H9 (cell line): ENCODE measurements at regions not wholly inside any gene's neighbourhood (a gene's known extent, or its start where the extent isn't known, plus 50 kb on each side); places are given as distances from the start of the nearest gene placed in this dataset.

Experiments
- DNase-seq: peaks from one replicate; pipeline ENCODE4 v3.0.0-alpha.2; 2017
- H2AFZ ChIP-seq: one replicate; pipeline ENCODE4 v1.6.1; 2013; ENCODE audit warnings: mild to moderate bottlenecking, low read length, control low read depth, moderate library complexity
- H2AK5ac ChIP-seq: 2 replicates; pipeline ENCODE4 v1.6.1; 2013; ENCODE audit warnings: low read length, control low read depth, mixed read lengths; ENCODE audit not compliant: insufficient read length
- H2BK120ac ChIP-seq: one replicate; pipeline ENCODE4 v1.6.1; 2013; ENCODE audit warnings: low read depth, mild to moderate bottlenecking, low read length, control low read depth, inconsistent platforms; ENCODE audit not compliant: poor library complexity, severe bottlenecking
- H2BK12ac ChIP-seq: 2 replicates; pipeline ENCODE4 v1.6.1; 2013; ENCODE audit warnings: low read length, control low read depth, mixed read lengths, low read depth; ENCODE audit not compliant: insufficient read length
- H2BK15ac ChIP-seq: 2 replicates; pipeline ENCODE4 v1.6.1; 2013; ENCODE audit warnings: low read depth, low read length, control low read depth
- H2BK20ac ChIP-seq: one replicate; pipeline ENCODE4 v1.6.1; 2013; ENCODE audit warnings: low read depth, mild to moderate bottlenecking, low read length, control low read depth, inconsistent platforms; ENCODE audit not compliant: poor library complexity, severe bottlenecking
- H2BK5ac ChIP-seq: 2 replicates; pipeline ENCODE4 v1.6.1; 2013; ENCODE audit warnings: low read length, control low read depth, mixed read lengths; ENCODE audit not compliant: insufficient read length
- H3K14ac ChIP-seq: 2 replicates; pipeline ENCODE4 v1.6.1; 2013; ENCODE audit warnings: low read length, control low read depth; ENCODE audit not compliant: insufficient read depth
- H3K18ac ChIP-seq: 2 replicates; pipeline ENCODE4 v1.6.1; 2013; ENCODE audit warnings: low read depth, mild to moderate bottlenecking, mixed read lengths, low read length, control low read depth; ENCODE audit not compliant: insufficient read length
- H3K23ac ChIP-seq: 2 replicates; pipeline ENCODE4 v1.6.1; 2013; ENCODE audit warnings: low read length, control low read depth, mixed read lengths, low read depth; ENCODE audit not compliant: insufficient read length
- H3K23me2 ChIP-seq: 2 replicates; pipeline ENCODE4 v1.6.1; 2013; ENCODE audit warnings: low read depth, mild to moderate bottlenecking, mixed read lengths, low read length, control low read depth; ENCODE audit not compliant: insufficient read length, poor library complexity, severe bottlenecking
- H3K27ac ChIP-seq: 2 replicates; pipeline ENCODE4 v1.5.1; 2013; ENCODE audit warnings: low read length, control low read depth, mixed read lengths, low read depth; ENCODE audit not compliant: insufficient read length
- H3K27me3 ChIP-seq: 2 replicates; pipeline ENCODE4 v1.6.1; 2013; ENCODE audit warnings: low read length, control low read depth, inconsistent platforms; ENCODE audit not compliant: insufficient read depth
- H3K4ac ChIP-seq: 2 replicates; pipeline ENCODE4 v1.6.1; 2013; ENCODE audit warnings: low read depth, mild to moderate bottlenecking, control low read depth, inconsistent platforms, low read length, moderate library complexity
- H3K4me1 ChIP-seq: 2 replicates; pipeline ENCODE4 v1.6.1; 2013; ENCODE audit warnings: low read length, control low read depth, inconsistent platforms; ENCODE audit not compliant: insufficient read depth
- H3K4me2 ChIP-seq: 2 replicates; pipeline ENCODE4 v1.6.1; 2013; ENCODE audit warnings: low read length, control low read depth, mixed read lengths; ENCODE audit not compliant: insufficient read length, insufficient read depth
- H3K56ac ChIP-seq: 2 replicates; pipeline ENCODE4 v1.6.1; 2013; ENCODE audit warnings: low read depth, mild to moderate bottlenecking, mixed read lengths, low read length, control low read depth; ENCODE audit not compliant: insufficient read length
- H3K79me1 ChIP-seq: 2 replicates; pipeline ENCODE4 v1.6.1; 2013; ENCODE audit warnings: low read depth, mild to moderate bottlenecking, moderate library complexity, low read length, control low read depth, inconsistent platforms; ENCODE audit not compliant: insufficient read depth, poor library complexity, severe bottlenecking
- H3K79me2 ChIP-seq: 2 replicates; pipeline ENCODE4 v1.6.1; 2013; ENCODE audit warnings: low read length, control low read depth, inconsistent platforms; ENCODE audit not compliant: insufficient read depth
- H3K9ac ChIP-seq: 2 replicates; pipeline ENCODE4 v1.6.1; 2013; ENCODE audit warnings: low read length, control low read depth, mixed read lengths; ENCODE audit not compliant: insufficient read length; ENCODE audit errors: extremely low read depth
- H3K9me3 ChIP-seq: one replicate; pipeline ENCODE4 v1.6.1; 2013; ENCODE audit warnings: low read depth, low read length, inconsistent platforms; ENCODE audit not compliant: control insufficient read depth
- H3T11ph ChIP-seq: one replicate; pipeline ENCODE4 v1.6.1; 2013; ENCODE audit warnings: mild to moderate bottlenecking, low read length, control low read depth, inconsistent platforms
- H4K20me1 ChIP-seq: one replicate; pipeline ENCODE4 v1.6.1; 2013; ENCODE audit not compliant: control insufficient read depth, insufficient read length, insufficient read depth
- H4K5ac ChIP-seq: 2 replicates; pipeline ENCODE4 v1.6.1; 2013; ENCODE audit warnings: low read depth, mild to moderate bottlenecking, mixed read lengths, low read length, control low read depth; ENCODE audit not compliant: insufficient read length
- H4K8ac ChIP-seq: replicated peaks from 2 replicates; pipeline ENCODE4 v1.6.1; 2013; ENCODE audit warnings: low read length, control low read depth, mixed read lengths, low read depth; ENCODE audit not compliant: insufficient read length
- H4K91ac ChIP-seq: 2 replicates; pipeline ENCODE4 v1.6.1; 2013; ENCODE audit warnings: low read depth, mild to moderate bottlenecking, moderate library complexity, mixed read lengths, low read length, control low read depth; ENCODE audit not compliant: insufficient read length
- H3K27ac Mint-ChIP-seq, 3 experiments: 2 replicates in 2 of 3; 3 replicates in 1 of 3; pipeline ENCODE4 v1.8.0; 2020 to 2021; ENCODE audit warnings: mixed read lengths in 3 of 3, mild to moderate bottlenecking in 1 of 3, moderate library complexity in 1 of 3
- H3K27me3 Mint-ChIP-seq: 2 replicates; pipeline ENCODE4 v1.8.0; 2021; ENCODE audit warnings: low read depth, mild to moderate bottlenecking, moderate library complexity, mixed read lengths
- H3K36me3 Mint-ChIP-seq, 3 experiments: 2 replicates in 2 of 3; 3 replicates in 1 of 3; pipeline ENCODE4 v1.8.0; 2020 to 2021; ENCODE audit warnings: low read depth in 3 of 3, mixed read lengths in 3 of 3; ENCODE audit not compliant: insufficient read depth in 1 of 3
- H3K4me1 Mint-ChIP-seq, 2 experiments: 2 replicates each; pipeline ENCODE4 v1.8.0; 2020; ENCODE audit warnings: mixed read lengths in 2 of 2
- H3K4me3 Mint-ChIP-seq, 2 experiments: 2 replicates in 1 of 2; 3 replicates in 1 of 2; pipeline ENCODE4 v1.8.0; 2020 to 2021; ENCODE audit warnings: mild to moderate bottlenecking in 2 of 2, mixed read lengths in 2 of 2, moderate library complexity in 1 of 2
- H3K9me3 Mint-ChIP-seq, 2 experiments: 2 replicates in 1 of 2; 3 replicates in 1 of 2; pipeline ENCODE4 v1.8.0; 2020; ENCODE audit warnings: mild to moderate bottlenecking in 2 of 2, mixed read lengths in 2 of 2, moderate library complexity in 1 of 2
- WGBS: extraction: QIAGEN DNeasy Blood & Tissue Kit; methylation state at CpG from one replicate; pipeline ENCODE4 v1.1.7; 2013; ENCODE audit warnings: missing lambda C conversion rate, low lambda C conversion rate, mixed read lengths; ENCODE audit not compliant: insufficient read length; ENCODE audit errors: extremely low coverage; 5-methylcytosine and 5-hydroxymethylcytosine counted together
- TF ChIP-seq, protein P1 (sequence below): fragments of 200-600 bp; sonication (generic); conservative IDR thresholded peaks from 3 replicates; pipeline ENCODE4 v1.8.0; 2021; ENCODE audit warnings: antibody characterized with exemption, mild to moderate bottlenecking

GRCh38 chr5:97476852-97477534, 293.9 kb upstream of the RIOK2 start:
- Histone ChIP-seq H3K79me1 (no peaks in the 10 kb centered on the region), H3K4me2 (no peak overlapping the region), H3K9ac (no peak overlapping the region), H2AFZ (no peak overlapping the region), H2BK15ac (no peak overlapping the region), H4K20me1 (no peaks in the 10 kb centered on the region), H3K23me2 (no peaks in the 10 kb centered on the region), H2BK12ac (no peak overlapping the region), H3K27me3 (no peaks in the 10 kb centered on the region), H2BK5ac (no peak overlapping the region), H2AK5ac (no peak overlapping the region), H3K4ac (no peak overlapping the region), H3K4me1 (no peaks in the 10 kb centered on the region), H3K14ac (no peak overlapping the region), H3K9me3 (no peaks in the 10 kb centered on the region), H3K79me2 (no peaks in the 10 kb centered on the region), H3K18ac (no peak overlapping the region), H3K56ac (no peak overlapping the region), H2BK20ac (no peak overlapping the region), H3T11ph (no peak overlapping the region), H4K5ac (no peak overlapping the region), H3K23ac (no peak overlapping the region), H2BK120ac (no peak overlapping the region), H4K8ac (no peak overlapping the region), H3K27ac (no peak overlapping the region), H4K91ac (no peak overlapping the region)
- H3K27me3 Mint-ChIP-seq, result no peaks in the 10 kb centered on the region
- H3K36me3 Mint-ChIP-seq, result no peaks in the 10 kb centered on the region; a peak in 1 of 7 replicates
- H3K27ac Mint-ChIP-seq, result no peak overlapping the region
- no peaks in the 10 kb centered on the region for H3K9me3 Mint-ChIP-seq
- WGBS, result no CpG with 5 or more reads among the region's 2 CpGs
- no peak for DNase-seq
- no peak overlapping the region for H3K4me3 Mint-ChIP-seq
- TF ChIP-seq, protein P1, sequence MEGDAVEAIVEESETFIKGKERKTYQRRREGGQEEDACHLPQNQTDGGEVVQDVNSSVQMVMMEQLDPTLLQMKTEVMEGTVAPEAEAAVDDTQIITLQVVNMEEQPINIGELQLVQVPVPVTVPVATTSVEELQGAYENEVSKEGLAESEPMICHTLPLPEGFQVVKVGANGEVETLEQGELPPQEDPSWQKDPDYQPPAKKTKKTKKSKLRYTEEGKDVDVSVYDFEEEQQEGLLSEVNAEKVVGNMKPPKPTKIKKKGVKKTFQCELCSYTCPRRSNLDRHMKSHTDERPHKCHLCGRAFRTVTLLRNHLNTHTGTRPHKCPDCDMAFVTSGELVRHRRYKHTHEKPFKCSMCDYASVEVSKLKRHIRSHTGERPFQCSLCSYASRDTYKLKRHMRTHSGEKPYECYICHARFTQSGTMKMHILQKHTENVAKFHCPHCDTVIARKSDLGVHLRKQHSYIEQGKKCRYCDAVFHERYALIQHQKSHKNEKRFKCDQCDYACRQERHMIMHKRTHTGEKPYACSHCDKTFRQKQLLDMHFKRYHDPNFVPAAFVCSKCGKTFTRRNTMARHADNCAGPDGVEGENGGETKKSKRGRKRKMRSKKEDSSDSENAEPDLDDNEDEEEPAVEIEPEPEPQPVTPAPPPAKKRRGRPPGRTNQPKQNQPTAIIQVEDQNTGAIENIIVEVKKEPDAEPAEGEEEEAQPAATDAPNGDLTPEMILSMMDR, result no peak
- no peaks in the 10 kb centered on the region for H3K4me1 Mint-ChIP-seq
